OCI-LY3 (cell line): ENCODE measurements at regions not wholly inside any gene's neighbourhood (a gene's known extent, or its start where the extent isn't known, plus 50 kb on each side); places are given as distances from the start of the nearest gene placed in this dataset.

Experiments
- H2AFZ ChIP-seq: fragments of 200-600, 300-600 bp; shearing (Covaris generic); 2 replicates; pipeline ENCODE4 v1.6.0; 2014; ENCODE audit warnings: antibody characterized with exemption, low read depth, low read length
- H3K27ac ChIP-seq: fragments of 200-600, 300-600 bp; sonication (generic); 2 replicates; pipeline ENCODE4 v1.5.1; 2014; ENCODE audit warnings: mild to moderate bottlenecking, low read length, moderate library complexity, mixed read lengths
- H3K27me3 ChIP-seq: fragments of 200-600, 300-600 bp; sonication (generic); 2 replicates; pipeline ENCODE4 v1.6.1; 2014; ENCODE audit warnings: low read depth, low read length, mixed read lengths
- H3K36me3 ChIP-seq: fragments of 200-600, 300-600 bp; sonication (generic); replicated peaks from 2 replicates; pipeline ENCODE3; 2014; ENCODE audit warnings: low read depth, low read length, mixed read lengths
- H3K4me1 ChIP-seq: fragments of 300-600, 200-600 bp; sonication (generic); 2 replicates; pipeline ENCODE4 v1.6.1; 2014; ENCODE audit warnings: low read length, mixed read lengths
- H3K4me2 ChIP-seq: fragments of 200-600, 300-600 bp; sonication (generic); 2 replicates; pipeline ENCODE4 v1.6.1; 2014; ENCODE audit warnings: low read length, mixed read lengths
- H3K4me3 ChIP-seq: fragments of 300-600, 200-600 bp; sonication (generic); 2 replicates; pipeline ENCODE4 v1.5.1; 2014; ENCODE audit warnings: antibody characterized with exemption, mild to moderate bottlenecking, low read length, moderate library complexity
- H3K79me2 ChIP-seq: fragments of 300-600, 200-600 bp; shearing (Covaris generic); 2 replicates; pipeline ENCODE4 v1.6.1; 2014; ENCODE audit warnings: mild to moderate bottlenecking, low read length, mixed read lengths
- H3K9ac ChIP-seq: fragments of 300-600, 200-600 bp; shearing (Covaris generic); 2 replicates; pipeline ENCODE4 v1.6.0; 2014; ENCODE audit warnings: mild to moderate bottlenecking, low read length, moderate library complexity
- H3K9me3 ChIP-seq: fragments of 200-600, 300-600 bp; shearing (Covaris generic); 2 replicates; pipeline ENCODE4 v1.6.1; 2014; ENCODE audit warnings: low read length, mixed read lengths; ENCODE audit not compliant: insufficient read depth
- H4K20me1 ChIP-seq: fragments of 200-600, 300-600 bp; sonication (generic); 2 replicates; pipeline ENCODE4 v1.6.1; 2016; ENCODE audit warnings: low read length, mixed read lengths; ENCODE audit not compliant: insufficient read depth
- EZH2phosphoT487 ChIP-seq: fragments of 200-600 bp; shearing (Covaris generic); IDR thresholded peaks from 2 replicates; pipeline ENCODE4 v1.6.1; 2018; ENCODE audit warnings: antibody characterized with exemption, mixed run types, low read depth
- TF ChIP-seq, protein P1 (sequence below): fragments of 200-600, 300-600 bp; sonication (generic); IDR thresholded peaks from 2 replicates; pipeline ENCODE4 v1.5.1; 2014; ENCODE audit warnings: antibody characterized with exemption, low read length, low read depth

DNA sequence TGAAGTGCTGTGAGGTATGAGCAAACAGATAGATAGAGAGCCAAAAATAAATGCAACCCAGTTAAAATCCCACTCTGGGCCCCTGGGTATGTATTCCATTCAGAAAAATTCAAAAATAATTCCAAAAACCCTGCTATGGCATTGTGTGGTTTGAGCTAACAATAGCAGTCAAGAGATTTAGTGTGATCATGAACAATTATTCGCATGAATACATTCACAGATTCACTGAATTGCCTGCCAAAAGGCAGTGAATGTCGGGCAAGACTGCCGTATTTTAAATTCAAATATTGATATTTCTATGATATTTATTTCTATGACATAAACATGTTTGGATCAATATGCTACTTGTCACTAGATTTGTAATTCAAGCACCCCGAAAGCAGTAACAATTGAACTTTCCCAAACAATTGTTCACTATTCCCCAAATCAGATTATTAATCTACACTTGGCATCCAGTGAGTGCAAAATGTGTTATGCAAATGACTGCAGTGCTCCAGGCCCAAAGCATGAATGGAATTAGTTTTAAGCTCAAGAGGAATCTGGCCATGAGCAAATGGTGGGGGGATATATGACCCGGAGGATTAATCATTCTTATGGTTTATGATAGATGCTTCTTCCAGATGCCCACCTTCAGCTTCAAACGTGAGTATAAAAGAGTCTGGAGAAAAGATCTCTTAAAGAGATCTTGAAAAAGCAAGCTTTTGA, 417.0 kb upstream of the MEIS2 start:
- Histone ChIP-seq H4K20me1 (no peaks in the 10 kb centered on the region), H3K9me3 (no peaks in the 10 kb centered on the region), H3K4me1 (no peaks in the 10 kb centered on the region), H3K9ac (no peak overlapping the region), H3K27ac (no peak overlapping the region), H3K36me3 (no peaks in the 10 kb centered on the region), H3K79me2 (no peaks in the 10 kb centered on the region), H3K4me3 (no peak overlapping the region), H2AFZ (no peak overlapping the region), H3K27me3 (no peaks in the 10 kb centered on the region), H3K4me2 (no peak overlapping the region)
- no peak for TF ChIP-seq EZH2phosphoT487
- TF ChIP-seq, protein P1, sequence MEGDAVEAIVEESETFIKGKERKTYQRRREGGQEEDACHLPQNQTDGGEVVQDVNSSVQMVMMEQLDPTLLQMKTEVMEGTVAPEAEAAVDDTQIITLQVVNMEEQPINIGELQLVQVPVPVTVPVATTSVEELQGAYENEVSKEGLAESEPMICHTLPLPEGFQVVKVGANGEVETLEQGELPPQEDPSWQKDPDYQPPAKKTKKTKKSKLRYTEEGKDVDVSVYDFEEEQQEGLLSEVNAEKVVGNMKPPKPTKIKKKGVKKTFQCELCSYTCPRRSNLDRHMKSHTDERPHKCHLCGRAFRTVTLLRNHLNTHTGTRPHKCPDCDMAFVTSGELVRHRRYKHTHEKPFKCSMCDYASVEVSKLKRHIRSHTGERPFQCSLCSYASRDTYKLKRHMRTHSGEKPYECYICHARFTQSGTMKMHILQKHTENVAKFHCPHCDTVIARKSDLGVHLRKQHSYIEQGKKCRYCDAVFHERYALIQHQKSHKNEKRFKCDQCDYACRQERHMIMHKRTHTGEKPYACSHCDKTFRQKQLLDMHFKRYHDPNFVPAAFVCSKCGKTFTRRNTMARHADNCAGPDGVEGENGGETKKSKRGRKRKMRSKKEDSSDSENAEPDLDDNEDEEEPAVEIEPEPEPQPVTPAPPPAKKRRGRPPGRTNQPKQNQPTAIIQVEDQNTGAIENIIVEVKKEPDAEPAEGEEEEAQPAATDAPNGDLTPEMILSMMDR, result no peak

DNA sequence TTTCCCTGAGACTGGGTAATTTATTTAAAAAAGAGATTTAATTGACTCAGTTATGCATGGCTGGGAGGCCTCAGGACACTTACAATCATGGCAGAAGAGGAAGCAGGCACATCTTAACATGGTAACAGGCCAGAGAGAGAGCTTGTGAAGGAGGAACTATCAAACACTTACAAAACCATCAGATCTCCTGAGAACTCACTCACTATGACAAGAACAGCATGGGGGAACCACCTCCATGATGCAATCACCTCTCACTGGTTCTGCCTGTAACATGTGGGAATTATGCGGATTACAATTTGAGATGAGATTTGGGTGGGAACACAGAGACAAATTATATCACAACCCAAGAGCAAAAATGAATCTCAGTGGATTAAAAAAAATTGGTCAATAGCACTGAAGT, 416.0 kb upstream of the TMCO5A start:
- Histone ChIP-seq H3K27me3 (no peaks in the 10 kb centered on the region), H3K9me3 (no peaks in the 10 kb centered on the region), H3K4me2 (no peak overlapping the region), H2AFZ (no peak overlapping the region), H3K79me2 (no peaks in the 10 kb centered on the region), H3K36me3 (no peaks in the 10 kb centered on the region), H3K4me1 (no peaks in the 10 kb centered on the region), H3K27ac (no peak overlapping the region), H3K4me3 (no peak overlapping the region), H3K9ac (no peak overlapping the region), H4K20me1 (no peaks in the 10 kb centered on the region)
- TF ChIP-seq, protein P1, result no peak
- TF ChIP-seq EZH2phosphoT487, result no peak

DNA sequence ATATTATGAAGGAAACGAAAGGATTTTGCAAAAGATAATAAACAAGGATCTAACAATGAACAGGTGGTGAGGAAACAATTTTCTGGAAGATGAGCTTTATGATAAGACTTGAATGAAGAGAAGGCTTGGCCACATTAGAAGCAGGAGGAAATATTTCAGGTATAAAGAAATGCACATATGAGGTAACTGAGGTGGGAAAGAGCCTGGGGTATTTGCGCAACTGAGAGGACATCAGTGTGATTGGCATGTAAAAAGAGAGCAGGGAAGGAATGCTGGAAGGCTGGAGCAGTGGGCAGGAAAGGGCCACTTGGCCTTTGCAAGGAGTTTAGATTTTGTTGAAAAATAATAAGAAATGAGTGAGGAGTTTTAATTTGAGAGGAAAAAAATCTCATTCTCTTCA, 414.4 kb upstream of the TMCO5A start:
- Histone ChIP-seq H3K9me3 (no peaks in the 10 kb centered on the region), H3K4me3 (no peak overlapping the region), H3K4me2 (no peak overlapping the region), H3K9ac (no peak overlapping the region), H2AFZ (no peak overlapping the region), H3K27me3 (no peaks in the 10 kb centered on the region), H4K20me1 (no peaks in the 10 kb centered on the region), H3K27ac (no peak overlapping the region), H3K4me1 (no peaks in the 10 kb centered on the region), H3K79me2 (no peaks in the 10 kb centered on the region), H3K36me3 (no peaks in the 10 kb centered on the region)
- TF ChIP-seq EZH2phosphoT487, result no peak
- TF ChIP-seq, protein P1, result no peak

DNA sequence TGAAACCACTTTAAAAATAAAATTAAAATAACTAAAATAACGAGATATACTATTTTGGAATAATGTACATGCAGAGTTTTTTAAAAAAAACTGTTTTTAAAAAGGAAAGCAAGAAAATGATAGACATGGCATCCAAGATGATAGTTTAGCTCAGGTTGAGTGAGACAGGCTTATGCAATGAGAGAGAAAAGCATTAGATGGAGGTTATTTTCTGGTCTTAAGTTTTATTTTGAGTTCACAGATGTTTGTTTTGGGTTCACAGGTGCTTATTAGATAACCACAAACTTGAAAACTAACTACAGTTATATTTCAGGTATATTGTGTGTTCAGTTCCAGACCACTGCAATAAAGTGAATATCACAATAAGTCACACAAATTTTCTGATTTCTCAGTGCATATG, 413.6 kb upstream of the TMCO5A start:
- TF ChIP-seq, protein P1, result no peak
- Histone ChIP-seq H3K36me3 (no peaks in the 10 kb centered on the region), H3K4me2 (no peak overlapping the region), H3K79me2 (no peaks in the 10 kb centered on the region), H4K20me1 (no peaks in the 10 kb centered on the region), H2AFZ (no peak overlapping the region), H3K27me3 (no peaks in the 10 kb centered on the region), H3K9me3 (no peaks in the 10 kb centered on the region), H3K4me3 (no peak overlapping the region), H3K4me1 (no peaks in the 10 kb centered on the region), H3K27ac (no peak overlapping the region), H3K9ac (no peak overlapping the region)
